ENCODE measurements at regions not wholly inside any gene's neighbourhood (a gene's known extent, or its start where the extent isn't known, plus 50 kb on each side); places are given as distances from the start of the nearest gene placed in this dataset.
"Not testable (repeated sequence)": the region's sequence is repeated elsewhere in the genome, so short reads cannot be mapped to it uniquely, and the experiment has no call there.

GRCh38 chr7:153943861-153944260 lies 108.3 kb upstream of the DPP6 start:
- DNase-seq (ENCODE audit: low spot score) = no peak

- no peak for DNase-seq (ENCODE audit: low spot score)
Measured at GRCh38 chr7:153948060-153948459, 104.1 kb upstream of the DPP6 start.

- DNase-seq (ENCODE audit: low spot score) = no peak
Measured at GRCh38 chr7:153951316-153951715, 100.9 kb upstream of the DPP6 start.

GRCh38 chr7:153954477-153954876 lies 97.7 kb upstream of the DPP6 start:
- no peak for DNase-seq (ENCODE audit: low spot score)

GRCh38 chr7:153957677-153958076 lies 94.5 kb upstream of the DPP6 start:
- DNase-seq (ENCODE audit: low spot score) = not testable (repeated sequence)

- DNase-seq (ENCODE audit: low spot score) = not testable (repeated sequence)
Measured at GRCh38 chr7:153958381-153958780, 93.8 kb upstream of the DPP6 start.

- DNase-seq (ENCODE audit: low spot score) = not testable (repeated sequence)
Measured at GRCh38 chr7:153958789-153959188, 93.4 kb upstream of the DPP6 start.

GRCh38 chr7:153964481-153965112 lies 87.6 kb upstream of the DPP6 start:
- not testable (repeated sequence) for DNase-seq (ENCODE audit: low spot score)

- DNase-seq (ENCODE audit: low spot score) = not testable (repeated sequence)
Measured at GRCh38 chr7:153969016-153969415, 83.2 kb upstream of the DPP6 start.

GRCh38 chr7:153974603-153975002 lies 77.6 kb upstream of the DPP6 start:
- not testable (repeated sequence) for DNase-seq (ENCODE audit: low spot score)

GRCh38 chr7:153976745-153977144 lies 75.5 kb upstream of the DPP6 start:
- not testable (repeated sequence) for DNase-seq (ENCODE audit: low spot score)

GRCh38 chr7:153983186-153983585 lies 69.0 kb upstream of the DPP6 start:
- DNase-seq (ENCODE audit: low spot score) = not testable (repeated sequence)

- not testable (repeated sequence) for DNase-seq (ENCODE audit: low spot score)
Measured at GRCh38 chr7:153989066-153989627, 63.1 kb upstream of the DPP6 start.

GRCh38 chr7:153989742-153990425 lies 62.3 kb upstream of the DPP6 start:
- DNase-seq (ENCODE audit: low spot score) = not testable (repeated sequence)

GRCh38 chr7:153991471-153991870 lies 60.7 kb upstream of the DPP6 start:
- not testable (repeated sequence) for DNase-seq (ENCODE audit: low spot score)

- not testable (repeated sequence) for DNase-seq (ENCODE audit: low spot score)
Measured at GRCh38 chr7:153993402-153993801, 58.8 kb upstream of the DPP6 start.

- not testable (repeated sequence) for DNase-seq (ENCODE audit: low spot score)
Measured at GRCh38 chr7:153998896-153999295, 53.3 kb upstream of the DPP6 start.

All from GM03348 (cell line).